Mesodermal cell (in vitro differentiated cells): ENCODE measurements at regions not wholly inside any gene's neighbourhood (a gene's known extent, or its start where the extent isn't known, plus 50 kb on each side); places are given as distances from the start of the nearest gene placed in this dataset.

Experiments
- H3K27ac ChIP-seq: 2 replicates; pipeline ENCODE4 v1.7.0; 2013; ENCODE audit warnings: mild to moderate bottlenecking, low read depth, low read length, moderate library complexity; ENCODE audit not compliant: severe bottlenecking
- H3K36me3 ChIP-seq: 2 replicates; pipeline ENCODE4 v1.7.1; 2013; ENCODE audit warnings: mild to moderate bottlenecking, low read length, moderate library complexity; ENCODE audit not compliant: control insufficient read depth, insufficient read depth
- H3K4me1 ChIP-seq: one replicate; pipeline ENCODE4 v1.7.1; 2013; ENCODE audit warnings: mild to moderate bottlenecking, low read length; ENCODE audit not compliant: insufficient read depth, control insufficient read depth, poor library complexity, severe bottlenecking
- H3K4me3 ChIP-seq: 2 replicates; pipeline ENCODE4 v1.7.0; 2013; ENCODE audit warnings: low read length, control low read depth, mild to moderate bottlenecking; ENCODE audit not compliant: insufficient read depth, poor library complexity, severe bottlenecking; ENCODE audit errors: extremely low read depth
- H3K9me3 ChIP-seq: 2 replicates; pipeline ENCODE4 v1.7.1; 2013; ENCODE audit warnings: mild to moderate bottlenecking, low read length, moderate library complexity; ENCODE audit not compliant: control insufficient read depth
- WGBS, 2 experiments: methylation state at CpG; one replicate each; pipeline ENCODE4 v1.1.5; 2013; ENCODE audit warnings: missing lambda C conversion rate in 2 of 2; ENCODE audit not compliant: insufficient coverage in 2 of 2; 5-methylcytosine and 5-hydroxymethylcytosine counted together

DNA sequence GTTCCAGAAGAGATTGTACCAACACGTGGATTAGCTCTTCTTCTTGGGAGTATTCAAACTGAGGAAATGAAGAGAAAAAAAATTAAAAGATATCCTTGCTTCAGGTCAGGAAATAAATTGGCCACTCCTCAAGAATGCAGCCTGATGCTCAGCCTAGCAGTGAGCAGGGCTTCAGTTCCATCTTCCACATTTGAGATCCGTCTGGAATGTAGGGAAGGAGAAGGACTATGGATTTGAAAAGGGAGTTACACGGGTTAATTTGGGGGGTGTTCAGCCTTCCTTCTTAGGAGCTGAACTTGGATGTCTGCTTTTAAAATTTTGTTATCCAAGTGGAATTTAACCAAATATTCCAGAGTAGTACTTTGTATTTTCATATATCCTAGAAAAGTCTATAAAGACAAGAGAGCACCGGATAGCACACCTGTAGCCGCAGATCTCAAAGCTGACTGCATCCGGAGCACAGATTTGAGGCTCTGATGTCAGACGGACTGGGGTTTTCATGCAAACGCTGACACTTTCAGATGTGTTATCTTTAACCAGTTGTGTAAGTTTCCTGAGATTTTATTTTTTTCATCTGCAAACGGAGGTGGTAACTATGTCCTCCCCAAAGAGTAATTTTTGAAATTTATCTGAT, 99.3 kb downstream of the COPS8 start:
- Histone ChIP-seq H3K4me3 (no peak overlapping the region), H3K27ac (no peak overlapping the region), H3K4me1 (peaks cover 22% of the 10 kb centered on the region), H3K36me3 (no peaks in the 10 kb centered on the region), H3K9me3 (no peaks in the 10 kb centered on the region)
- WGBS, 2 experiments, result 93 to 97% methylated on average over 4 to 6 of the region's 9 CpGs

DNA sequence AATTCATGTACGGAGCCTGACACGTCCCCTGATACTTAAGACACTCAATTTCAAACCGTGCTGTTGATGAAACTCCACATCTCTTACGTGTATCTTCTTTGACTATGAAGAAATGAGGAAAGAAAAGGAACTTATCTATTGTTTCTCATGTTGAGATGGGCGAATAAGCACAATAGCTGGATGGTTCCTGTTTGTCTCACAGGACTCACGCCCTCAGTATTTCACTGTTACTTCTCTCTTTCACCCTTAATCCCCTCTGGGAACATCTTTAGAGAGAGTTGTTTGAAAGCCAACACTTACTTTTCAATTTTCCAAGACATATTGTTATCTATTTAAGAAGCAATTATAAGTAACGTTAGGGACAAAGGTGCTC, 99.8 kb downstream of the COPS8 start:
- no peak overlapping the region for H3K4me3 ChIP-seq
- peaks cover 21% of the 10 kb centered on the region for H3K4me1 ChIP-seq
- H3K27ac ChIP-seq, result no peak overlapping the region
- 80 to 100% methylated on average over 1 to 2 of the region's 7 CpGs for WGBS, 2 experiments
- H3K36me3 ChIP-seq, result no peaks in the 10 kb centered on the region
- no peaks in the 10 kb centered on the region for H3K9me3 ChIP-seq

DNA sequence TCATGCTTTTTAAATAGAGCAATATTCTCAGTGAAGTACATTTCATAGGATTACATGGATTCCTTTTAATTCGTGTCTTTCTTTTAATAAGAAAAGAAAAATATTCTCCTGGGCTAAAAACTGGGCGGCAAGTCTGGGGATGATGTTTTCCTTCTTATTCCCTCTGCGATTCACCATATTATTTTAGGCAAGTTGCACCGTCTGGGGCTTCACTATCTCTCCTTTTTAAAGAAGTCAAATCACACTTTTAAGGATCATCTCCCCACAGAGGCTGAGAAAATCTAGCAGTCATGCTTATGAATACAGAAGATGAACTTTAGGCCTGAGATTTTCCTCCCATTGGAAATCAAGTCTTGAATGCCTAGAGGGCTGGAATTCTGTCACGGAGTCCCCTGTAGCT, 104.1 kb downstream of the COPS8 start:
- Histone ChIP-seq H3K4me3 (no peak overlapping the region), H3K4me1 (peaks cover 3% of the 10 kb centered on the region), H3K36me3 (no peaks in the 10 kb centered on the region), H3K27ac (no peak overlapping the region), H3K9me3 (no peaks in the 10 kb centered on the region)
- 80 to 100% methylated on average over 2 to 3 of the region's 5 CpGs for WGBS, 2 experiments

DNA sequence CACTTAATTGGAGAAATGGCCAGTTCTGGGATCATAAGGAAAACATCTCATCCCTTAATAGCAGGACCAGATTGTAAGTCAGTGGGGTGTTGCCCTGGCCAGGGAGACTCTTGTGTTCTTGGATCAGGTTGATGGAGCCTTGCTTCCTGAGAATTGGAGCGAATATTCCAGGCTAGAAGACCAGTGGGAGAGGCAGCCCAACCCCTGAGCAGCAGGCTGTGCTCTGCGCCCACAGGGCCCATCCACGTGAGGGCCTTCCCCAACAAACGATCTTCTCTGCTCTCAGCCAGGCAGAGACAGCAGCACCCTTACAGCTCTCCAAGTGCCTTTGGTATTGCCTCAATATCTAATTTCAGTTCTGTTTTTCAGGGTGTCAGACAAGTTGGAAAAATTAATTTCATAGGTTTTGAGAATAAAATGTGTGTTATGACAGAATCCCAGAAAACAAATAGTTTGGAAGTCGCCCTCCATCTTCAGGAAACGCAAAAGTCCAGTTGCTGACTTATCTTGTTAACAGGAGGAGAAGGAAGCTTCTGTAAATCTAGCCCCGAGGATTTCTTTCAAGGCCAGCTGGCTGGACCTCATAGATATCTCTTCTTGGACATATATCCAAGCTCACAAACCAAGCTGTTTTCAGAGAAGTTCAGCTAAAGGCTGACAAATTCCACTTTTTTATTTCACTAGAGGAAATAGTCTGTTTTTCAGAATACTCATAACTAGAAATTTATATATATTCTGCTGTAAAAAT, 105.5 kb downstream of the COPS8 start:
- peaks cover 8% of the 10 kb centered on the region for H3K4me1 ChIP-seq
- H3K36me3 ChIP-seq, result no peaks in the 10 kb centered on the region
- H3K9me3 ChIP-seq, result no peaks in the 10 kb centered on the region
- H3K4me3 ChIP-seq, result no peak overlapping the region
- 97% methylated on average over 4 to 6 of the region's 7 CpGs for WGBS, 2 experiments
- peak overlapping the region; percentile 25 for H3K27ac ChIP-seq

DNA sequence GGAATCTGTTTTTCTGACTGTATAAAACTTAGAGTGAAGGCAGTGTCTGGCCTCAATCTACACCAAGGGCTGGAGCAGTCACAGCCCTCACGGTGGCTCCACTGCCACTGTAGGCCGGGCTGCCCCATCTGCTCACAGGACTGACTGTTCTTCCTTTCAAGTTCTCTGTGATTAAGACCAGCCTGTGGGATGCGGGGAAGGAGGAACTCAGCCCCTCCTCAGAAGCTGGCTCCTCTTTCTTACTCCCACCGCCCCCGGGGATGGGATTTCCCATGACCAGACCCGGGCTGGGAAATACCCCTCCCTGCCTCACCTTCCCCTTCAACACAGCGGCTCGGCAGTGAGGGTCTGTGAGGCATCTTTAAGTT, 106.0 kb downstream of the COPS8 start:
- H3K9me3 ChIP-seq, result no peaks in the 10 kb centered on the region
- no peak overlapping the region for H3K4me3 ChIP-seq
- peaks cover 11% of the 10 kb centered on the region for H3K4me1 ChIP-seq
- H3K36me3 ChIP-seq, result no peaks in the 10 kb centered on the region
- peak overlapping the region; percentile 25 for H3K27ac ChIP-seq
- 60 to 75% methylated on average over 2 to 7 of the region's 8 CpGs for WGBS, 2 experiments

DNA sequence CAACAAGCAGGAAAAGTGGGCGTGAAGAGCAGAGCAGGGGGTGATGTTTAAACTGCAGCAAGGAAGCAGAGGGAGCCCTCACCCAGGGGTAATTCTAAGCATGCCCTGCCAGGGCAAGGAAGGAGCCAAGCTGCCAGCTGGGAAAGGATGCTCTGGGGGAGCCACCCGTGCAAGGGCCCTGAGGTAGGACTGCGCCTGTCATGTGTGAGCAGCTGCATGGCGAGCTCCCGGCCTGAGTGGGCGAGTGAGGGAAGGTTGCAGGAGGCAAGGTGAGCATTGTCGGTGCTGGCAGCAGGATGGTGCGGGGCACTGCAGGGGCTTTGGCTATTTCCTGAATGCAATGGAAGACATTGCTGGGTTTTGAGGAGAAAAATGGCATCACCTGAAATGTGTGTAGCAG, 107.2 kb downstream of the COPS8 start:
- H3K36me3 ChIP-seq, result no peaks in the 10 kb centered on the region
- no peak overlapping the region for H3K4me3 ChIP-seq
- H3K9me3 ChIP-seq, result no peaks in the 10 kb centered on the region
- WGBS, 2 experiments, result 95 to 96% methylated on average over 6 to 7 of the region's 8 CpGs
- peaks cover 21% of the 10 kb centered on the region for H3K4me1 ChIP-seq
- no peak overlapping the region for H3K27ac ChIP-seq

DNA sequence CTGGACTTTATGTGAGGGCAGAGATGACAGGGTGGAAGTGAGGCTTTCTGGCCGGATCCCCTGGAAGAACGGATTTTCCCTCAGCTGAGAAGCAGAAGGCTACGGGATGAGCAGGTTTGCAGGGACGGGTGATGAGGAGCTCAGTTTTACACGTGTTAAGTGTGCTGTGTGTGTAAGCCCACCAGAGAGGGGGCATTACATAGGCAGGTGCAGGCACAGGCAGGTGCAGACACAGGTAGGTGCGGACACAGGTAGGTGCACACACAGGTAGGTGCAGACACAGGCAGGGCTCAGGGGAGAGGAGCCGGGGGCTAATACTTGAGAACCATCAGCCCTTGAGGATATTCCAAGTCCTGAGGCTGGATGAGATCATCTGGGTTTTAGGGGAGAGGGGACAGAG, 107.7 kb downstream of the COPS8 start:
- Histone ChIP-seq H3K4me1 (peaks cover 24% of the 10 kb centered on the region), H3K27ac (no peak overlapping the region), H3K9me3 (no peaks in the 10 kb centered on the region), H3K36me3 (no peaks in the 10 kb centered on the region), H3K4me3 (no peak overlapping the region)
- 95 to 96% methylated on average over 7 of the region's 7 CpGs for WGBS, 2 experiments

DNA sequence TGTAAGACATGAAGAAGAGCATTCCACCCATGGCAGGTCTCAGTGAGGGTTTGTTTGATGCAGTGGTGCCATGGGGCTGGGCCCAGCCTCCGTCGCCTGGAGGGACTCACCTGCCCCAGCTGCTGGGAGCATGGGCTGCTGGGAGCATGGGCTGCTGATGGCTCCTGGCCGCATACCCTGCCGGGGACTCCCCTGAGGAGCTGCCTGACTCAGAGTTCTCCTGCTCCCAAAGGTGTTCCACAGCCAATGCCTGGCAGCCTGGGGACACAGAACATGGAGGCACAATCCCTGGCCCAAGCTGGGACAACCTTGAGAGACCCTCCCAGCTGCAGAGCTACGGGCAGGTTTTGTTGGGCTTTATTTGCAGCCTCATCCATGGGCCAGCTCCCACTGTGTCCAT, 108.4 kb downstream of the COPS8 start:
- no peaks in the 10 kb centered on the region for H3K36me3 ChIP-seq
- peaks cover 28% of the 10 kb centered on the region for H3K4me1 ChIP-seq
- WGBS, 2 experiments, result 89 to 90% methylated on average over 4 to 5 of the region's 5 CpGs

DNA sequence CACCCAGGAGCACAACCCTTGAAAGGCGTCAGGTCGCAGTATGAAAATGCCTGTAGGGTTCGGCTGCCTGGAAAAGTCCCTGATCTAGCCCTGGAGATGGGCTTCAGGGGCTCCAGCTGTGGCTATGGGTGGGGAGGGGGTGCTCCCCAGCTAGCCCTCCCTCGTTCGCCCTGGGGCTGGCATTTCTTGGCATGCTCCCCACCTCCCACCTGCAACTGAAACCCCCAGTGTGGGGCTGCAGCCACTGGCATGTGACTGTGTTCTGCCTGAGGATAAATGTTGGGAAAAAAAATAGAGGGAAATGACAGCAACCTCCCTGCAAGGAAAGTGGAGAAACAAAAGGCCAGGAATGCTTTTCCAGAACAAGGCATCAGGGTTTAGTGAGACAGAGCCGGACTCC, 109.2 kb downstream of the COPS8 start:
- no peak overlapping the region for H3K27ac ChIP-seq
- H3K4me1 ChIP-seq, result peaks cover 28% of the 10 kb centered on the region
- WGBS, 2 experiments, result 88 to 94% methylated on average over 2 to 4 of the region's 6 CpGs
- peaks cover 7% of the 10 kb centered on the region for H3K9me3 ChIP-seq
- H3K4me3 ChIP-seq, result no peak overlapping the region
- H3K36me3 ChIP-seq, result no peaks in the 10 kb centered on the region

More for the DNA sequence above, 108.4 kb downstream of the COPS8 start:
- no peak overlapping the region for H3K4me3 ChIP-seq
- H3K27ac ChIP-seq, result no peak overlapping the region
- no peaks in the 10 kb centered on the region for H3K9me3 ChIP-seq

DNA sequence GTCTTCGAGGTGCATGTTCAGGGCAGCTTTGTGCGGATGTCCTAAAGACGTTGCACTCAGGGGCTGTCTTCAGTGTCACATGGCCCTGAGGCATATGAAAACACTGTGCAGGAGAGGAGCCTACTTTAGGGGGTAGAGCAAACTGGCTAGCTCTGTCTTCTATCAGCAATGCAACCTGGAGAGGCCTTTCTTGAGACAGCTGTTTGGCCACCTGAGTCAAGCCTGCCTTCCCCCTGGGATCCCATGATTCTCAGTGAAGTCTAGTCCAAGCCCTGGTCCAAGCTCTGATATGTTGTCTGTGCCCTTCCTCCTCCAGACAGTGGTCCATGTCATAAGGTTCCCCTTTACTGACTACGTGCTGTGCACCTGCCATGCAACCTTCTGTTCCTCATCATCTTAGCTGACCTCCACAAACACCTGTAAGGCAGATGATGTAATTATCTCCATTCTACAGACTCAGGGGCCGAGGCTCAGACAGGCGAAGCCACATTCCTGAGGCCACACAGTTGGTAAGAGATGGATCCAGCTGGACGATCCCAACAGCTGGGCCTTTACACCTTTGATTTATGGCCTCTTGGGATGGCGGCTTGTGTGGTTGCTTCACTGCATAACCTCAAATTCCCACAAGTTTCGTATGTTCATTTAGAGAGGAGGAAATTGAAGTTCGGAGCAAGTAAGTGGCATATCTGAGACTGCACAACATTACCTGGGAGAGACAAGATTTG, 109.9 kb downstream of the COPS8 start:
- WGBS, 2 experiments, result 86 to 93% methylated on average over 3 to 6 of the region's 10 CpGs
- Histone ChIP-seq H3K27ac (no peak overlapping the region), H3K36me3 (no peaks in the 10 kb centered on the region), H3K4me3 (no peak overlapping the region), H3K9me3 (peaks cover 14% of the 10 kb centered on the region), H3K4me1 (peaks cover 28% of the 10 kb centered on the region)

DNA sequence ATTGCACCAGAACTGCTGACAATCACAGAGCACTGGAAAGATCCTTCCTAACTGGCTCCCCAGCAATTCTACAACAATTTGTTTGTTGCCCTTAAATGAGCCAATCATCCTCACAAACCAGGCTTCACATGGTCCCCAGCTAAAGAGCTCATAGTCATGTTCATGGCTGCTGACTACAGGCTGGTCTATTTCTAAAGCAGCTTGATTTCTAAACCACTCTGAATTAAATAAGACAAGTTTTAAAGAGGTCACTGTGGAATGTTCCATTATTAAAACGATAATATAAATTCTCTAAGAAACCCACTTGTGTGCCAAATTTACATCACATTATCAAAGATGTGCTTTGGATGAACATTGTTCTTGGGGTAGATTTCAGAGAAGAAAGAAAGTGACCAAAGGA, 110.7 kb downstream of the COPS8 start:
- Histone ChIP-seq H3K36me3 (no peaks in the 10 kb centered on the region), H3K27ac (no peak overlapping the region), H3K4me3 (no peak overlapping the region), H3K4me1 (peaks cover 32% of the 10 kb centered on the region), H3K9me3 (peaks cover 14% of the 10 kb centered on the region)
- no CpG with 5 or more reads among the region's 1 CpG for WGBS, 2 experiments
